HUDEP-2 (cell line): ENCODE measurements at regions not wholly inside any gene's neighbourhood (a gene's known extent, or its start where the extent isn't known, plus 50 kb on each side); places are given as distances from the start of the nearest gene placed in this dataset.

Experiments
- DNase-seq, 76 experiments: peaks; one replicate each; lab custom pipeline; 2025; ENCODE audit not compliant: unreplicated experiment in 76 of 76; lab: John Stamatoyannopoulos, UW

GRCh38 chr4:71923070-71923469, 108.7 kb upstream of the NPFFR2 start:
- DNase-seq, result no peak

DNA sequence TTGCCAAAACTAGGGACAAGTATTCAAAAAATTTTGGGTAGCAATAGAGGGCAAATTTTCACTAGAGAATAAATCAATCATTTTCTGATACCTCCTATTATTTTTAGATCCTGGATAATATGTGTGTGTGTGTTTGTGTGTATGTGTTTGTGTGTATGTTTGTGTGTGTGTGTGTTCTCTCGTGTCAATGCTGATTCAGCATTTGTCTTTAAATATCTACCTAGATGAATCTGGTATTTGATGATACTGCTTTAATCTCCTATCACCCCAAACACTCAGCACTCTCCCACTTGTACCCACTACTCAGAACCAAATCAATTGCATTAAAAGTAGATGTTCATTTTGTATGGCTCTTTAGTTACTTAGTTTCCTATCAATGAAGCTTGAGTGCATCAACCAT, 101.3 kb upstream of the NPFFR2 start:
- no peak for DNase-seq

DNA sequence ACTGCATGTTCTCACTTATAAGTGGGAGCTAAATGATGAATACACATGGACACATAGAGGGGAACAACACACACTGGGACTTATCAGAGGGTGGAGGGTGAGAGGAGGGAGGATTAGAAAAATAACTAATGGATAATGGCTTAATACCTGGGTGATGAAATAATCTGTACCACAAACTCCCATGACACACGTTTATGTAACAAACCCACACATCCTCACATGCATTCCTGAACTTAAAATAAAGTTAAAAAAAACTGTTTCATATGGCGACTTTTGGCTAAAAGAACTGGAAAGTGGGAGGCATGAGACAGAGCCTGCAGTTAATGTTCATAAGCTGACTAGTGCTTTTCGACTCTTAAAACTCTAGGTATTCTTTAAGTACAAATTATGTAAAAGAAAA, 98.9 kb upstream of the NPFFR2 start:
- DNase-seq, result no peak

GRCh38 chr4:71938776-71939175, 93.0 kb upstream of the NPFFR2 start:
- no peak for DNase-seq

GRCh38 chr4:71941001-71941400, 90.8 kb upstream of the NPFFR2 start:
- peak in 23 of 76 experiments; percentile 0 to 46 (median 11) for DNase-seq

GRCh38 chr4:71944956-71945355, 86.8 kb upstream of the NPFFR2 start:
- DNase-seq, result no peak

GRCh38 chr4:71945791-71946190, 86.0 kb upstream of the NPFFR2 start:
- no peak for DNase-seq

- no peak for DNase-seq
Observed at GRCh38 chr4:71958978-71959377, 72.8 kb upstream of the NPFFR2 start.

DNA sequence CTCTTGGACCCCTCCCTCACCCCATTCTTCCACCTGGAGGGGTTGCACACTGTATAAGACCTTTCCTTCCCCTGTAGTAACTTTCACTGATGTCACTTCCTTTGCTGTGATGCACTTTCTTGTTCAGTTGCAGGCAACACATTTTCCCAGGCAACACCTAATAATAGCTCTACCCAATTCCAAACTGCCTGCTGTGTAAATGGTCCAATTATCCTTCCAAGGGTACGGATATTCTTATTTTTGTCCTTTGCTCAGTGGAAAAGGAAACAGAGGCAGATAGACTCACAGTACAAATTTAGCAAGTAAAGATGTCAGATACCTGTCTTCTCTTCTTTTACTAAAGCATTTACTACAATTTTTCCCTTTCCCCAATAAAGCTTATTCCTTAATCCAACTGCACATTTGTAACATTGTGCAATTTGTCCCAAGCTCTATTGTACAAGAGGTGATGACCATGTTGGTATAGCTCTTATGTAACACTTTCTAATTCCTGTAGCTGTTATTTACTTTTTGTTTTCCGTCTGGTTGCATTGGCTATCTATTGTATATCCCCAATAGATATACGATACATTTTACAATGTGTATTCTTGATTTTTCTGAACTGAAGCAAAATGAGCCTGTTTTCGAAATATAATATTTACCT, 69.1 kb upstream of the NPFFR2 start:
- DNase-seq, result no peak

DNA sequence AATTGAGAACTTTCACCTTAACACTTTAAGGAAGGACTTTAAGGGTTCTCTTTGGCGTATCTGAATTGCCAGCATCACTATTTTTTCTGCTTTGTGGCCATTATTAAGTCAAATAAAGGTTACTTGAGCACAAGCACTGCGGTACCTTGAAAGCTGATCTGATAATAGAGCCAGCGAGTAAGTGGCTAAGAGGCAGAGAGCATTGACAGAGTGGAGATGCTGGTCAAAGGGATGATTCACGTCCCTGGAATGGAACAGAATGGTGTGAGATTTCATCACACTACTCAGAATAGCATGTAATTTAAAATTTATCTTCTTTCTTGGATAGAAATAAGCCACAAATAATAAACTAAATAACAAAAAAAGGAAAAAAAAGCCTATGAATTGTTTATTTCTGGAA, 57.1 kb upstream of the NPFFR2 start:
- no peak for DNase-seq

- no peak for DNase-seq
Observed at GRCh38 chr4:71976523-71976922, 55.3 kb upstream of the NPFFR2 start.

DNA sequence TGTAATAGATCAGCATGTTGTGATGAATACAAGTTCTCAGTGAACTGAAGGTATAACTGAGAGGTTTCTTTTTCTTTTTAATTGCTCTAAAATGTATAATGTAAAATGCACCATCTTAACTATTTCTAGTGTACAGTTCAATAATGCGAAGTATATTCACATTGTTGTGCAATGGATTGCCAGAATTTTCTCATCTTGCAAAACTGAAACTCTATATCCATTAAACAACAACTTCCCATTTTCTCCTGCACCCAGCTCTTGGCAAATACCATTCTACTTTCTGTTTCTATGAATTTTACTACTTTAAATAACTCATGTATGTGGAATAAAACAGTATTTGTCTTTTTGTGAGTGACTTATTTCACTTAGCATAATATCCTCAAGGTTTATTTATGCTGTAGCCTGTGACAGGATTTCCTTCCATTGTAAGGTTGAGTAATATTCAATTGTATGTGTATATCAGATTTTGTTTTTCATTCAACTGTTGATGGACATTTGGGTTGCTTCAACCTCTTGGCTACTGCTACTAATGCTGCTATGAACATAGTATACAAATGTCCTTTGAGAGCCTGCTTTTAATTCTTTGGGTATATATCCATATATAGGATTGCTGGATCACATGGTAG, 53.5 kb upstream of the NPFFR2 start:
- no peak for DNase-seq

DNA sequence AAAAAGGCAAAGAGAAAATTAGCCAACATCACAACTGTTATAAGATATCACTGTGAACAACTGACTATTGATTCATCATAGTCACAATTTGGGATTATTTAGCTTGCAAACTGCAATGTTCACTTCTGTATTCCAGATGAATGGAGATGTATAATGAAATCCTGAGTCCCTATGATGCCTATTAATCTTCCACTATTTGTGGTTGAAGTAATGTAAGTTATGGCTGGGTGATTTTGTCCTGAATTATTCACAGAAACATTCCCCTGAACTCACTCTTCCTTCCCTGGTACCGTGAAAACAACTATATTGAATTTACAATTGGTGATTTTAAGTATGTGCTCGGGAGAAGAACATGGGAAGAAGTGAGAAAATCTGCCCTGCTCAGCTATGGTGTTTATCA, 50.8 kb upstream of the NPFFR2 start:
- DNase-seq, result no peak
